Activated CD4-positive, alpha-beta T cell treated with anti-CD3 and anti-CD28 coated beads, Interleukin-2, Interleukin-4, amounts not matched to agents 100 ng/mL and 50 ng/mL, durations not matched to agents 16 hours and 8 hours (primary cell): ENCODE measurements at regions not wholly inside any gene's neighbourhood (a gene's known extent, or its start where the extent isn't known, plus 50 kb on each side); places are given as distances from the start of the nearest gene placed in this dataset.

Experiments used
- DNase-seq: peaks from one replicate; pipeline ENCODE4 v3.0.0-alpha.2; 2020; ENCODE audit warnings: low spot score

DNA sequence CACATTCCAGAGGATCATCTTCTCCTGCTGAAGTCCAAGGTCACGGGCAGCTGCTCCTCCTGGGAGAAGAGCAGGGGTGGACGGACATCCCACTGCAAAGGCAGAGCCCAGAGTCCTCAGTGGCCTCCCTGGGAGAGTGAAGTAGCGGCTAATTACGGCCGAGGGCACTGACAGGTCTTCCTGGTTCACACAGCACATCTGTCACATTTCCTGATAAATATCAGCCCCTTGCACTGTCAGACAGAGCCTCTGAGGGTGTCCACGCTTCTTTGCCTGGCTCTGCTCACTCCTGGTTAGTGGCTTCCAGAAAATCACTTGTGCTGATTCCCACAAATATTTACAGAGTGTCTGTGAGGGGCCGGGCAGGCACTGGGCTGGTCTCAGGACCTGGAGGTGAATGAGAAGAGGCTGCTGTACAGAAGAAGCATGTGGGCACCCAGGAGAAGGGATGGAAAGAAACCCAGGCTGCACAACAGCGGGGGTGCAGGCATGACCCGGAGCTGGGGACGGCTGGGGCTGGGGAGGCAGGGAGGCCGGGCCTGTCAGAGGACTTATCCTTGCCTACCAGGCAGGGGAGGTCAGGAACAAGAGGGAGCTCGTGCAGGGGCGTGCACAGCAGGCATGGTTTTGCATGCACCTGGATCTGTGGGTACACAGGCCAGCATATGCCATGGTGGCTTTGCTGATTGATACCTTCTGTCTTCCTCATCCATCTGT is 258.2 kb upstream of the TNRC6C start:
- DNase-seq, result no peak

DNA sequence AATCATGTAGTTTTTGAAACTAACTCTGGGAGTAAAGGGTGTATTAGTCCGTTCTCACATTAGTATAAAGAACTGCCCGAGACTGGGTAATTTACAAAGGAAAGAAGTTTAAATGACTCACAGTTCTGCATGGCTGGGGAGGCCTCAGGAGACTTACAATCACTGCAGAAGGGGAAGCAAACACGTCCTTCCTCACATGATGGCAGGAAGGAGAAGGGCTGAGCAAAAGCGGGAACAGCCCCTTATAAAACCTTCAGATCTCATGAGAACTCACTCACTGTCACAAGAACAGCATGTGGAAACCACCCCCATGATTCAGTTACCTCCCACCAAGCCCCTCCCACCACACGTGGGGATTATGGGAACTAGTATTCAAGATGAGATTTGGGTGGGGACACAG is 256.5 kb upstream of the TNRC6C start:
- DNase-seq, result no peak

DNA sequence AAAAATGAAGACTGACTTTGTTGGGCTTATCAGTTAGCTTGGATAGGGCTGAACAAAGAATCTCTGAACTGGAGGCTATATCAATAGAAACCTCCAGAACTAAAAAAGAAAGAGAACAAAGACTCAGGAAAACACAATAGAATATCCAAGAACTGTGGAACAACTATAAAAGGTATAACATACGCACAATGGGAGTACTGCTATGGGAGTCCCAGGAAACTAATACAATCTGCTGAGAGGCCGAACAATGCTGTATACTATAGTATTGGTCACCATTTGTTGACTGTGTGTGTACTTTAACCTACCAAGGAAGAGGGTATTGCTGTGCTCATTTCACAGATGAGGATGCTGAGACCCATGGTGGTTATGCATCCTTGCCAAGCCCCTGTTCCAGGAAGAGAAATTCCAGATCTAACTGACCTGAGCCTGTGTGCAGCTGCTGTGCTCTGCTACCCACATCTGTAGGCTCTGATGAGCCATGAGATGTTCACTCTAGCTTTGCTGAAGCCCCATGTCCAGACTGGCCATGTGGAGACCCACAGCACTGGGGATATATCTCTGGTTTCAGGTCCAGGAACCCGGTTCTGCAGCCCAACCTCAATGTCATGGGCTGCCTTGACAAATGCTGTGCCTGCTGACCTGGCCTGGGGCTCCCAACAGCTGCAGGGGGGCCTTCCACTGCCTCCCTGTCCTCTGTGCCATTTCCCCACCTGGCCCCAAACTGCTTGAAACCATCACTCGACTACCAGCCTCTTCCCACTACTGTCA is 254.3 kb upstream of the TNRC6C start:
- DNase-seq, result no peak

- no peak for DNase-seq
Measured at GRCh38 chr17:77706938-77707337, 251.6 kb upstream of the TNRC6C start.

- no peak for DNase-seq
Measured at GRCh38 chr17:77707546-77707945, 251.0 kb upstream of the TNRC6C start.

GRCh38 chr17:77708049-77708448 is 250.5 kb upstream of the TNRC6C start:
- DNase-seq, result no peak

GRCh38 chr17:77708936-77709335 is 249.6 kb upstream of the TNRC6C start:
- no peak for DNase-seq

DNA sequence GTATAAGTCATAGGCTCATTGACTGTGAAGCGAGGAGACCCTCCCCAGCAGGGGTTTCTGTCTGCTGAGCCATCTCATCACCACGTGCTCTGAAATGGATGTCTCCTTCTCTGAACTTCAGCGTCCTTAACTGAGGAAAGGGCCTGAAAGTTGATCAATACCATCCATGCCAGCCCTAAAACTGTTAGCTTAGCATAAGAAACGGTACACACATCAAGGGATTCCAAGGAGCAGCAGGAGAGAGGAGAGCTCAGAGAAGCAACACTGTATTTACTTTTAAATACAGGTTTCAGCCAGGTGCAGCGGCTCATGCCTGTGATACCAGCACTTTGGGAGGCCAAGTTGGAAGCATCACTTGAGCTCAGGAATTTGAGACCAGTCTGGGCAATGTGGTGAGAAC is 248.9 kb upstream of the TNRC6C start:
- DNase-seq, result no peak

DNA sequence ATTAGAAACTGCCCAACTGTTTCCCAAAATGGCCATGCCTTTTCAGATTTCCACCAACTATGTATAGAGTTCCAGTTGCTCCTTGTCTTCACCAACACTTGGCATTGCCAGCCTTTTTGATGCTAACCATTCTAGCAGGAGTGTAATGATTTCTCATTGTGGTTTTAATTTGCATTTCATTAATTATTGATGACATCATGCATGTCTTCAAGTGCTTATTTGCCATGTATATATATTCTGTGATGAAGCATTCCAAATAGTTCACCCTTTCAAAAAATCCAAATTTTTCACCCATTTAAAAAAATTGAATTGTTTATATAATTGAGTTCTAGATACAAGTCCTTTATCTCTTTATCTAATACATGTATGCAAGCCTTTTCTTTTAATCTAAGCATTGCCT is 245.9 kb upstream of the TNRC6C start:
- DNase-seq, result no peak

DNA sequence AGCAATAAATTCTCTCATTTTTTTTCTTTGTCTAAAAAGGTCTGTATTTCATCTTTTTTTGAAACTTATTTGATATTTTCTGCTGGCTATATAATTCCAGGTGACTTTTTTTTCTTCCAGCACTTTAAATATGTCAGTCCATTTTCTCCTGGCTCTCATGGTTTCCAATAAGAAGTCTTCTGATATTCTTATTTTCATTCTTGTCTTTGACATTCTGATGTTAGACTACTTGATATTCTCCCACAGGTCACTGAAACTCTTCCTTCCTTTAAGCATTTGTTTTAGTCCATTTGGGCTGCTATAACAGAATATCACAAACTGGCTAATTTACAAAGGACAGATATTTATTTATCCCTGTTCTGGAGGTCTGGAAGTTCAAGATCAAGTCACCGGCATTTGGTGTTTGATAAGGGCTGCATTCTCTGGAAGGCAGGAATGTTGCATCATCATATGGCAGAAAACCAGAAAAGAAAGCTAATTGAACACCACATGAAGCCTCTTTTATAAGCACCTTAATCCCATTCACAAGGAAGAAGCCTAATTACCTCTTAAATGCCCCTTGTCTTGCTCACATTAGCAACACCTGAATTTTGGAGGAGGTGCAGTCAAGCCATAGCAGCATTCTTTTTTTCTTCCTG is 242.1 kb upstream of the TNRC6C start:
- DNase-seq, result no peak

GRCh38 chr17:77717941-77718668 is 240.4 kb upstream of the TNRC6C start:
- DNase-seq, result no peak

DNA sequence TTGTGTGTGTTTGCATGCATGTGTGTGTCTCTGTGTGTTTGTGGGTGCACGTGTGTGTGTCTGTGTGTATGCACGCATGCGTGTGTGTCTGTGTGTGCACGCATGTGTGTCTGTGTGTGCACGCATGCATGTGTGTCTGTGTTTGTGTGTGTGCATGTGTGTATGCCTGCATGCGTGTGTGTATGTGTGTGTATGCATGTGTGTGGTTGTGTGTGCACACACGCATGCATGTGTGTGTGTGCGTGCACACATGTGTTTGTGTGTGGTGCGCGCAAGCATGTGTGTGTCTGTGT is 239.9 kb upstream of the TNRC6C start:
- no peak for DNase-seq

- no peak for DNase-seq
Measured at GRCh38 chr17:77719806-77720205, 238.7 kb upstream of the TNRC6C start.

DNA sequence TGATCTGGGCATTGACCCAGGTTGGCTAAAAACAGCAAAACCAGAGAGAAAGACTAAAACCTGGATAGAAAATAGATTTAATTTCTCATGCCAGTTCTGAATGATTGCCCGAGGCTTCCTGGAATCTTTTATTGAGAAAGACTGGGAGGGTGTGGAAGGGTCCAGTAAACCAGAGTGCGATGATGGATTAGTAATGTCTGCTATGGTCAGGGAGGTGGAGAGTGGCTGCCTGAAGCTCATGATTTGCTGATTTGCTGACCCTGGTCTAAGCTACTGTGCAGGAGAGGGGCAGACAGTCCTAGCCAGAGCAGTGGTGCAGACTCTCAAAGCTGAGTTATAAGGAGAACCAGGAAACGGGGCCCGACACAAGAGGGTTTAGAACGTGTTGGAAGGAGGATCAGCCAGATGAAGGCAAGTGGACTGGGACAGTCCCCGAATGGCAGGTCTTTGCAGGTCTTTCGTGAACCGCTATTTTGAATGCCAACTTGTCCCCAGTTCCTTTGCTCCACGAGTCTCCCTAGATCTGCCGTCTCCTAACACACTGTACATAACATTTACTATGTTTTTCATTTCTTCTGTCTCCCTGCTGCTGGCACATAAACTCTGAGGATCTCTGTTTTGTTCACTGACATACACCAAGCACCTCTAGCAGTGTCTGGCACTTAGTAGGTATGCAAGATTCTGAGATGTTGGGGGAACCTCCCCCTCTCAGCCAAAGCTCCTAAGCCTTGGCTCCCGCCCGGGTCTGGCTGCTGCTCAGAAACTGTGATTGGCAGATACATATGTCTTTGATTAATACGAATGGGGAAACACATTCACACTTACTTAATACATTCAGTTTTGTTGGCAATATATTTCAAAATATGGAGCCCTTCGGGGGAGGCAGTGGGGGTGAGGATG is 237.3 kb upstream of the TNRC6C start:
- DNase-seq, result no peak

DNA sequence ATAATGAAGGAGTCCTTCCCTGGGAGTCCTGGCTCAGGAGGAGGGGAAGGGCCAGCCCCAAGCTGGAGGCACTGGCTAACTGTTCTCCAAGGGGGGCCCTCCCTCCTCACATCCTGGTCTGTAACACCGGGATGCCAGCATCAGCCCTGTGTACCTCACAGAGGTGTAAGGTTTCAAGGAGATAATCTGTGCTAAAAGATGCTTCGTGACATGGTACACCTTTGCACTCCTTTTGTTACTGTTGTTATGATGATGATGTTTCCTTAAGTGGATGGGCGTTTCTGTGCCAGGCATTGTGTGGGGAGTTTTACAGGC is 236.7 kb upstream of the TNRC6C start:
- DNase-seq, result no peak

DNA sequence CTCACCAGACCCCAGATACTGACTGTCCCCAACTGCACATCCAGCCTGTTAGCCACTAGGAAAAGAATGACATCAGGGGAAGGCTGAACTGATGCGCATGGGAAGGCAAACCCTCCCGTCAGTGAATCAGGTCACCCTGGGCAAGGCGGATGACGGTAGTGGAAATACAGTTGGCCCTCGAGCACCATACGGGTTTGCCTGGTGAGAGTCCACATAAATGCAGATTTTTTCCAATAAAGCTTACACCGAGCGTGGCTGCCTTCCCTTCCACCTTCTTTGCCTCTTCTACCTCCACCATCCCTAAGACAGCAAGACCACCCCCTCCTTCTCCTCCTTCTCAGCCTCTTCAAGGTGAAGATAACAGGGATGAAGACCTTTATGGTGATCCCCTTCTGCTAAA is 236.1 kb upstream of the TNRC6C start:
- no peak for DNase-seq

DNA sequence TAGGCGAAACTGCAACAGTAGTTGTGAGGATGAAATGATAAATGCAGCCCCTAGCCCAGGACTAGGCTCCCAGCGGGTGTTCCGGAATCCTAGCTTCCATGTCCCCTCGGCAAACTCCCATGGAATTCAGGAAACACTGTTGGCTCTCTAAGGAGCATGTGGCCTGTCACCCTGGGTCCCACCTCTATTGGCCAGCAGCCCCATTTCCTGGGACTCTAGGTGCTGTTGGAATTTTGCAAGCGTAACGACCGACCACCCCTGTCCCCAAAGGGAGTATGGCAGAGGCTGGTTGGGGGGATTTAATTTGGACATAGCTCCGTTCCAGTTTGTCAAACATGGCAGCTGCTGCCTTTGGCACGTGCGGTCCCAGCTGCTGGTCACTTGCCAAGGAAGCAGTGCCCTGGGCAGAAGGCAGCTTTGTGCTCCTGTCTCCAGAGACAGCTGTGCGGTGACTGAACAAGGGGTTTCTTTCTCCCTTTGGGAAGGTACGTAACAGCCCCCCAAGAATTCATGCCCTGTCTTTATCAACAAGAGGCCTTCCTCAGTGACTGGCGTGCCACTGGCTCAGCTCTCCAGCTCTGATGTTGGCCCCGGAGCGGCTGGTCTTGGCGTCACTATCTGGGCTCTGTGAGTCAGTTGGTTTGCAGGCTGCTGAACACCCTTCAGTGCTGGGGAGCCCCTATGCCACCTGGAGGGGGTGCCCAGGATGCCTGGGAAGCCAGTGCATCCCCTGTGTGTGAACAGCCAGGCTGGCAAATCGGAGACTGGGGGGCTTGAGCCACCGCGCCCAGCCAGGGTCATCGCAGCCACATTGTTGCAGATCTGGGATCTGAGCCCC is 235.2 kb upstream of the TNRC6C start:
- DNase-seq, result no peak

GRCh38 chr17:77723909-77724875 is 234.3 kb upstream of the TNRC6C start:
- no peak for DNase-seq

GRCh38 chr17:77724876-77725615 is 233.5 kb upstream of the TNRC6C start:
- DNase-seq, result no peak
